CD4-positive, alpha-beta T cell treated with Interleukin-6 at 100 ng/mL for 8 hours (primary cell): ENCODE measurements at regions not wholly inside any gene's neighbourhood (a gene's known extent, or its start where the extent isn't known, plus 50 kb on each side); places are given as distances from the start of the nearest gene placed in this dataset.
A peak's percentile ranks its signal among the peaks of the same experiment; 100 is the strongest.

Source experiments
- DNase-seq: peaks from one replicate; pipeline ENCODE4 v3.0.0-alpha.2; 2020; ENCODE audit warnings: mixed read lengths, low spot score

GRCh38 chr3:16809482-16809881, 75.3 kb upstream of the PLCL2 start:
- no peak for DNase-seq

GRCh38 chr3:16809993-16810392, 74.8 kb upstream of the PLCL2 start:
- DNase-seq, result no peak

GRCh38 chr3:16810593-16811367, 74.0 kb upstream of the PLCL2 start:
- DNase-seq, result no peak

- DNase-seq, result no peak
These were observed 72.8 kb upstream of the PLCL2 start for GRCh38 chr3:16811950-16812349.

GRCh38 chr3:16813336-16813735, 71.4 kb upstream of the PLCL2 start:
- no peak for DNase-seq

GRCh38 chr3:16816048-16816780, 68.5 kb upstream of the PLCL2 start:
- no peak for DNase-seq

GRCh38 chr3:16817197-16817596, 67.6 kb upstream of the PLCL2 start:
- no peak for DNase-seq

GRCh38 chr3:16818194-16818593, 66.6 kb upstream of the PLCL2 start:
- no peak for DNase-seq

GRCh38 chr3:16818945-16819344, 65.8 kb upstream of the PLCL2 start:
- no peak for DNase-seq

- no peak for DNase-seq
These were observed 64.3 kb upstream of the PLCL2 start for GRCh38 chr3:16820485-16820884.

- no peak for DNase-seq
These were observed 63.7 kb upstream of the PLCL2 start for GRCh38 chr3:16821053-16821452.

- DNase-seq, result peak; percentile 57
These were observed 60.6 kb upstream of the PLCL2 start for GRCh38 chr3:16824081-16824696.

- no peak for DNase-seq
These were observed 59.0 kb upstream of the PLCL2 start for GRCh38 chr3:16825617-16826204.

GRCh38 chr3:16828815-16829214, 55.9 kb upstream of the PLCL2 start:
- peak; percentile 61 for DNase-seq

GRCh38 chr3:16831846-16832245, 52.9 kb upstream of the PLCL2 start:
- DNase-seq, result no peak

- no peak for DNase-seq
These were observed 50.5 kb upstream of the PLCL2 start for GRCh38 chr3:16834214-16834613.

GRCh38 chr3:16834753-16835152, 50.0 kb upstream of the PLCL2 start:
- DNase-seq, result no peak
